Psoas muscle (tissue), 7 donors: ENCODE measurements at regions not wholly inside any gene's neighbourhood (a gene's known extent, or its start where the extent isn't known, plus 50 kb on each side); places are given as distances from the start of the nearest gene placed in this dataset.
"Not testable (repeated sequence)": the region's sequence is repeated elsewhere in the genome, so short reads cannot be mapped to it uniquely, and the experiment has no call there.

Source experiments
- ATAC-seq, 4 donors: fragments of 200-7000 bp; cut with Tn5 transposase; one replicate each; pipeline ENCODE4 v1.9.1; 2020; ENCODE audit warnings: moderate library complexity in 3 of 4, mild to moderate bottlenecking in 2 of 4
- DNase-seq, 2 donors: peaks; one replicate each; pipeline ENCODE4 v3.0.0-alpha.2; 2020
- H3K27ac ChIP-seq: fragments of 200-600 bp; one replicate; pipeline ENCODE4 v1.8.0; 2022
- H3K27me3 ChIP-seq, 3 donors: fragments of 200-600 bp in 1 of 3; one replicate each; pipeline versions ENCODE4 v1.6.1 to v1.8.0; 2013 to 2022; ENCODE audit warnings: low read length in 2 of 3, mild to moderate bottlenecking in 2 of 3, moderate library complexity in 1 of 3; ENCODE audit not compliant: insufficient read depth in 3 of 3
- H3K36me3 ChIP-seq, 2 donors: fragments of 200-600 bp in 1 of 2; one replicate each; pipeline versions ENCODE4 v1.6.1 to v1.8.0; 2013 to 2022; ENCODE audit warnings: low read depth in 1 of 2, mild to moderate bottlenecking in 1 of 2, moderate library complexity in 1 of 2; ENCODE audit not compliant: insufficient read depth in 1 of 2
- H3K4me1 ChIP-seq: fragments of 200-600 bp; one replicate; pipeline ENCODE4 v1.8.0; 2022
- H3K4me3 ChIP-seq: fragments of 200-600 bp; one replicate; pipeline ENCODE4 v1.8.0; 2022; ENCODE audit warnings: mild to moderate bottlenecking
- H3K9me3 ChIP-seq: fragments of 200-600 bp; one replicate; pipeline ENCODE4 v1.8.0; 2022
- CTCF ChIP-seq: fragments of 200-600 bp; IDR thresholded peaks from one replicate; pipeline ENCODE4 v1.8.0; 2022; ENCODE audit warnings: antibody characterized with exemption
- WGBS, 3 donors: extraction: QIAGEN DNeasy Blood & Tissue Kit; methylation state at CpG; one replicate each; pipeline versions ENCODE4 v1.1.6 to v1.1.7; 2013; 5-methylcytosine and 5-hydroxymethylcytosine counted together
- intact Hi-C, 2 donors: fragments of 100-400 bp; cut with DNase I; formaldehyde crosslinking; loops; one replicate each; pipeline versions ENCODE4 v1.11.0 to v1.14.2; 2022
- donor health status: healthy with polysubstance abuse.
- donor health status: DM: no; HTN: no; CAD: no; lungs with moderate emphysema.
- donor health status: Bipolar disorder and iron deficiency.
- donor health status: healthy.
- donor health status: DM: yes; HTN: yes; CAD: no.
- donor health status: DM: no; HTN: no; CAD: no.
- donor health status: DM: yes; HTN: yes; CAD: no.

GRCh38 chr13:99731747-99732146 is 230.5 kb downstream of the TM9SF2 start:
- H3K9me3 ChIP-seq = no peaks in the 10 kb centered on the region
- DNase-seq (no peak), ATAC-seq (no peak)
- no peaks in the 10 kb centered on the region for H3K4me1 ChIP-seq
- 69 to 79% (median 72%) methylated on average over 4 of the region's 4 CpGs for WGBS, 3 donors
- intact Hi-C loops = no loop called here
- H3K4me3 ChIP-seq = no peak overlapping the region
- no peaks in the 10 kb centered on the region for H3K36me3 ChIP-seq
- no peak for TF ChIP-seq CTCF
- no peak overlapping the region for H3K27ac ChIP-seq
- H3K27me3 ChIP-seq = no peaks in the 10 kb centered on the region

- WGBS, 3 donors = 88 to 94% (median 91%) methylated on average over 11 of the region's 11 CpGs
- no peaks in the 10 kb centered on the region for H3K9me3 ChIP-seq
- TF ChIP-seq CTCF = no peak
- no peak for DNase-seq
- no peaks in the 10 kb centered on the region for H3K36me3 ChIP-seq
- H3K27me3 ChIP-seq = no peaks in the 10 kb centered on the region
- no peak for ATAC-seq
- no peak overlapping the region for H3K4me3 ChIP-seq
- intact Hi-C loops = no loop called here
- H3K4me1 ChIP-seq = no peaks in the 10 kb centered on the region
- H3K27ac ChIP-seq = no peak overlapping the region
These were observed 229.1 kb downstream of the TM9SF2 start for GRCh38 chr13:99730403-99730802.

- H3K4me1 ChIP-seq = no peaks in the 10 kb centered on the region
- 93 to 95% (median 95%) methylated on average over 16 of the region's 16 CpGs for WGBS, 3 donors
- no peaks in the 10 kb centered on the region for H3K9me3 ChIP-seq
- DNase-seq (no peak), ATAC-seq (no peak)
- no peak for TF ChIP-seq CTCF
- no peak overlapping the region for H3K27ac ChIP-seq
- no peaks in the 10 kb centered on the region for H3K27me3 ChIP-seq
- intact Hi-C loops = no loop called here
- H3K36me3 ChIP-seq = no peaks in the 10 kb centered on the region
- no peak overlapping the region for H3K4me3 ChIP-seq
These were observed 228.5 kb downstream of the TM9SF2 start for GRCh38 chr13:99729745-99730144.

- intact Hi-C loops, H3K4me1 ChIP-seq, DNase-seq, H3K27ac ChIP-seq, H3K36me3 ChIP-seq, H3K27me3 ChIP-seq, H3K4me3 ChIP-seq, ATAC-seq, H3K9me3 ChIP-seq: not testable (repeated sequence)
- WGBS, 3 donors = 84 to 89% (median 85%) methylated on average over 6 of the region's 6 CpGs
These were observed 226.4 kb downstream of the TM9SF2 start for GRCh38 chr13:99727651-99728050.

GRCh38 chr13:99726282-99726894 is 225.1 kb downstream of the TM9SF2 start:
- H3K4me3 ChIP-seq = no peak overlapping the region
- no peaks in the 10 kb centered on the region for H3K27me3 ChIP-seq
- TF ChIP-seq CTCF = no peak
- H3K9me3 ChIP-seq = no peaks in the 10 kb centered on the region
- H3K27ac ChIP-seq = no peak overlapping the region
- ATAC-seq = no peak
- intact Hi-C loops = no loop called here
- H3K36me3 ChIP-seq = no peaks in the 10 kb centered on the region
- DNase-seq = no peak
- WGBS, 3 donors = 77 to 81% (median 81%) methylated on average over 10 of the region's 10 CpGs
- H3K4me1 ChIP-seq = no peaks in the 10 kb centered on the region
